ENCODE measurements at regions not wholly inside any gene's neighbourhood (a gene's known extent, or its start where the extent isn't known, plus 50 kb on each side); places are given as distances from the start of the nearest gene placed in this dataset.

- TF ChIP-seq CTCF (IDR thresholded peaks at IDR 0.05): no peak
These were observed 134.0 kb upstream of the HDAC4 start for GRCh38 chr2:239534581-239535412.

- no peak for TF ChIP-seq CTCF (IDR thresholded peaks at IDR 0.05)
These were observed 132.9 kb upstream of the HDAC4 start for GRCh38 chr2:239533569-239534316.

- no peak for TF ChIP-seq CTCF (IDR thresholded peaks at IDR 0.05)
These were observed 132.0 kb upstream of the HDAC4 start for GRCh38 chr2:239532859-239533258.

- no peak for TF ChIP-seq CTCF (IDR thresholded peaks at IDR 0.05)
These were observed 131.4 kb upstream of the HDAC4 start for GRCh38 chr2:239532250-239532649.

- no peak for TF ChIP-seq CTCF (IDR thresholded peaks at IDR 0.05)
These were observed 130.8 kb upstream of the HDAC4 start for GRCh38 chr2:239531456-239532241.

GRCh38 chr2:239530749-239531316 is 130.0 kb upstream of the HDAC4 start:
- TF ChIP-seq CTCF (IDR thresholded peaks at IDR 0.05): no peak
